Fibroblast of lung (primary cell): ENCODE measurements at regions not wholly inside any gene's neighbourhood (a gene's known extent, or its start where the extent isn't known, plus 50 kb on each side); places are given as distances from the start of the nearest gene placed in this dataset.

Experiments used
- CTCF ChIP-seq, 2 donors: IDR thresholded peaks in 1 of 2; conservative IDR thresholded peaks in 1 of 2; 1 replicate in 1 of 2; 2 replicates in 1 of 2; pipeline ENCODE4 v1.5.1; 2011 to 2012; ENCODE audit warnings: low read length in 2 of 2, control low read depth in 1 of 2, inconsistent platforms in 1 of 2, low read depth in 1 of 2, mild to moderate bottlenecking in 1 of 2
- EZH2 ChIP-seq: IDR thresholded peaks from 2 replicates; pipeline ENCODE4 v1.5.1; 2012; ENCODE audit warnings: low read length, control low read depth, mild to moderate bottlenecking; ENCODE audit errors: missing control alignments

- no peak for TF ChIP-seq CTCF (conservative IDR thresholded peaks at IDR 0.05 in 1 of 2, IDR thresholded peaks at IDR 0.05 in 1 of 2; ENCODE audit: low read depth in 1 of 2, low read length in 2 of 2)
- no peak for TF ChIP-seq EZH2
These were observed 235.7 kb downstream of the CHD9NB start for GRCh38 chr16:52816993-52817392.
